Endothelial cell of umbilical vein (primary cell): ENCODE measurements at regions not wholly inside any gene's neighbourhood (a gene's known extent, or its start where the extent isn't known, plus 50 kb on each side); places are given as distances from the start of the nearest gene placed in this dataset.

Experiments used
- EZH2 ChIP-seq: IDR thresholded peaks from 2 replicates; pipeline ENCODE4 v1.6.1; 2012; ENCODE audit warnings: borderline replicate concordance, low read depth, mild to moderate bottlenecking, moderate library complexity, low read length, inconsistent platforms; ENCODE audit not compliant: severe bottlenecking
- POLR2AphosphoS5 ChIP-seq: IDR thresholded peaks from 2 replicates; pipeline ENCODE4 v1.6.1; 2012; ENCODE audit warnings: low read depth, mild to moderate bottlenecking, control low read depth, low read length, moderate library complexity; ENCODE audit not compliant: insufficient read depth

DNA sequence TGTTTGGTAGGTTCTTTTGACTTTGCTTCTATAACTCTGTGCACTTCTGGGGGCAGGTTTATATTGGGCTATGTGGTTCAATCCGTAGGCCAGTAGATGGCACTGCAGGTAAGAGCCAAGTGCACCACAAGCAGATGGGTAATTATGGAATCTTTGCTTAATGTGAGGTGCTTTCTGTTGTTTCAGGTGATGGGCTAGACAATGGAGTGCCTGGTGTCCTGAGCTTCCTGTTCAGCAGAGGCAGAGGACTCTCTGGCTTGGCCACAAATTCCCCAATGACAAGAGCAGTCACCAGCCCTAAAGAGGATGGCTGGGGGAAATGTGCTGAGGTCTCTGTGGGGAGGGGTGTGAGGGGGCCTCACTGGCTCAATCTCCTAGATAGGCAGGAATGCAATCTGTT lies 455.0 kb downstream of the CCSER2 start:
- no peak for TF ChIP-seq EZH2
- TF ChIP-seq POLR2AphosphoS5: no peak
